ENCODE measurements at regions not wholly inside any gene's neighbourhood (a gene's known extent, or its start where the extent isn't known, plus 50 kb on each side); places are given as distances from the start of the nearest gene placed in this dataset.

- H3K4me1 ChIP-seq (ENCODE audit: insufficient read depth, low read length, severe bottlenecking), result no peaks in the 10 kb centered on the region
- H4K20me1 ChIP-seq (ENCODE audit: insufficient read depth, low read length), result no peaks in the 10 kb centered on the region
- H3K4me3 ChIP-seq (ENCODE audit: low read depth, low read length, poor library complexity, severe bottlenecking), result no peak overlapping the region
- H3K79me2 ChIP-seq (ENCODE audit: insufficient read depth, low read length), result no peaks in the 10 kb centered on the region
- H3F3A ChIP-seq (ENCODE audit: insufficient read depth, low read length), result no peaks in the 10 kb centered on the region
- H3K36me3 ChIP-seq (ENCODE audit: insufficient read depth, low read length), result no peaks in the 10 kb centered on the region
- H3K9me2 ChIP-seq (ENCODE audit: low read depth, low read length), result no peaks in the 10 kb centered on the region
- no peak overlapping the region for H3K9ac ChIP-seq (ENCODE audit: low read length)
- H3K27me3 ChIP-seq (ENCODE audit: insufficient read depth, low read length), result no peaks in the 10 kb centered on the region
- no peak overlapping the region for H3K27ac ChIP-seq (ENCODE audit: low read depth, low read length, poor library complexity, severe bottlenecking)
- H3K4me2 ChIP-seq (ENCODE audit: low read length), result no peak overlapping the region
- H2AFZ ChIP-seq (ENCODE audit: low read length), result no peak overlapping the region
- no peak for TF ChIP-seq CTCF (IDR thresholded peaks at IDR 0.05; ENCODE audit: low read length)
- no peaks in the 10 kb centered on the region for H3K9me3 ChIP-seq (ENCODE audit: low read length)
Observed at GRCh38 chr17:34156741-34157589, 98.1 kb upstream of the CCL2 start.

GRCh38 chr17:34161690-34162089, 93.4 kb upstream of the CCL2 start:
- no peaks in the 10 kb centered on the region for H3K4me1 ChIP-seq (ENCODE audit: insufficient read depth, low read length, severe bottlenecking)
- H4K20me1 ChIP-seq (ENCODE audit: insufficient read depth, low read length), result no peaks in the 10 kb centered on the region
- H3F3A ChIP-seq (ENCODE audit: insufficient read depth, low read length), result no peaks in the 10 kb centered on the region
- H3K9me2 ChIP-seq (ENCODE audit: low read depth, low read length), result no peaks in the 10 kb centered on the region
- H3K79me2 ChIP-seq (ENCODE audit: insufficient read depth, low read length), result no peaks in the 10 kb centered on the region
- H3K36me3 ChIP-seq (ENCODE audit: insufficient read depth, low read length), result no peaks in the 10 kb centered on the region
- TF ChIP-seq EZH2 (IDR thresholded peaks at IDR 0.05; ENCODE audit: borderline replicate concordance, low read length) (no peak), CTCF (IDR thresholded peaks at IDR 0.05; ENCODE audit: low read length) (no peak)
- no peak overlapping the region for H3K4me3 ChIP-seq (ENCODE audit: low read depth, low read length, poor library complexity, severe bottlenecking)
- no peaks in the 10 kb centered on the region for H3K27me3 ChIP-seq (ENCODE audit: insufficient read depth, low read length)
- H3K27ac ChIP-seq (ENCODE audit: low read depth, low read length, poor library complexity, severe bottlenecking), result no peak overlapping the region
- no peak overlapping the region for H3K9ac ChIP-seq (ENCODE audit: low read length)
- no peak overlapping the region for H3K4me2 ChIP-seq (ENCODE audit: low read length)
- H3K9me3 ChIP-seq (ENCODE audit: low read length), result no peaks in the 10 kb centered on the region
- no peak overlapping the region for H2AFZ ChIP-seq (ENCODE audit: low read length)

- TF ChIP-seq EZH2 (IDR thresholded peaks at IDR 0.05; ENCODE audit: borderline replicate concordance, low read length) (no peak), CTCF (IDR thresholded peaks at IDR 0.05; ENCODE audit: low read length) (no peak)
- H3K9me3 ChIP-seq (ENCODE audit: low read length), result no peaks in the 10 kb centered on the region
- no peak overlapping the region for H3K4me2 ChIP-seq (ENCODE audit: low read length)
Observed at GRCh38 chr17:34163123-34163522, 92.0 kb upstream of the CCL2 start.

More at GRCh38 chr17:34163123-34163522, 92.0 kb upstream of the CCL2 start:
- H3F3A ChIP-seq (ENCODE audit: insufficient read depth, low read length), result no peaks in the 10 kb centered on the region
- no peak overlapping the region for H3K4me3 ChIP-seq (ENCODE audit: low read depth, low read length, poor library complexity, severe bottlenecking)
- no peak overlapping the region for H3K9ac ChIP-seq (ENCODE audit: low read length)
- no peaks in the 10 kb centered on the region for H4K20me1 ChIP-seq (ENCODE audit: insufficient read depth, low read length)
- no peak overlapping the region for H3K27ac ChIP-seq (ENCODE audit: low read depth, low read length, poor library complexity, severe bottlenecking)
- no peaks in the 10 kb centered on the region for H3K36me3 ChIP-seq (ENCODE audit: insufficient read depth, low read length)
- no peaks in the 10 kb centered on the region for H3K79me2 ChIP-seq (ENCODE audit: insufficient read depth, low read length)
- H3K27me3 ChIP-seq (ENCODE audit: insufficient read depth, low read length), result no peaks in the 10 kb centered on the region
- H3K9me2 ChIP-seq (ENCODE audit: low read depth, low read length), result no peaks in the 10 kb centered on the region
- no peak overlapping the region for H2AFZ ChIP-seq (ENCODE audit: low read length)
- no peaks in the 10 kb centered on the region for H3K4me1 ChIP-seq (ENCODE audit: insufficient read depth, low read length, severe bottlenecking)
